ENCODE measurements at regions not wholly inside any gene's neighbourhood (a gene's known extent, or its start where the extent isn't known, plus 50 kb on each side); places are given as distances from the start of the nearest gene placed in this dataset.
A peak's percentile ranks its signal among the peaks of the same experiment; 100 is the strongest.
"Not testable (repeated sequence)": the region's sequence is repeated elsewhere in the genome, so short reads cannot be mapped to it uniquely, and the experiment has no call there.

DNA sequence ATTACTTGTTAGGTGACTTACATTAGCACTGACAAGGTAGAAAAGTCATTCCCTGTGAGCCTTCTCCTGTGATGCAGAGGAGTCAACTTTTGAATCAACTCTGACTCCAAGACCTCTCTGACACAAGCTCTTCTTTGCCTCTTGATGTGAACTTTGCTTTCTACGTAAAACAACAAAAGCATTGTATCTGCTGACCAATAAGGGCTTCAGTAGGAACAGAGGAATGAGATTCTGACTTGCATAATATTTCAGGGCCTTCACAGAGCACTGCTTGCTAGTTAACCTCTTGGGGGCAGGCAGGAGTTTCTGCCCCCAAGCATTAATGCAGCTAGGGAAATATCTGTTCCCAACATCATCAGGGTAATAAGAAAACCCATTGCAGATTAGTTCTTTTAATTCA lies 791.5 kb downstream of the BCL11A start:
- Histone ChIP-seq H3K27me3 (no peaks in the 10 kb centered on the region), H3K36me3 (no peaks in the 10 kb centered on the region), H3K4me1 (no peaks in the 10 kb centered on the region), H3K4me3 (ENCODE audit: low read depth, low read length) (no peak overlapping the region), H3K9me3 (no peaks in the 10 kb centered on the region)
- DNase-seq: no peak
- TF ChIP-seq, protein P1, sequence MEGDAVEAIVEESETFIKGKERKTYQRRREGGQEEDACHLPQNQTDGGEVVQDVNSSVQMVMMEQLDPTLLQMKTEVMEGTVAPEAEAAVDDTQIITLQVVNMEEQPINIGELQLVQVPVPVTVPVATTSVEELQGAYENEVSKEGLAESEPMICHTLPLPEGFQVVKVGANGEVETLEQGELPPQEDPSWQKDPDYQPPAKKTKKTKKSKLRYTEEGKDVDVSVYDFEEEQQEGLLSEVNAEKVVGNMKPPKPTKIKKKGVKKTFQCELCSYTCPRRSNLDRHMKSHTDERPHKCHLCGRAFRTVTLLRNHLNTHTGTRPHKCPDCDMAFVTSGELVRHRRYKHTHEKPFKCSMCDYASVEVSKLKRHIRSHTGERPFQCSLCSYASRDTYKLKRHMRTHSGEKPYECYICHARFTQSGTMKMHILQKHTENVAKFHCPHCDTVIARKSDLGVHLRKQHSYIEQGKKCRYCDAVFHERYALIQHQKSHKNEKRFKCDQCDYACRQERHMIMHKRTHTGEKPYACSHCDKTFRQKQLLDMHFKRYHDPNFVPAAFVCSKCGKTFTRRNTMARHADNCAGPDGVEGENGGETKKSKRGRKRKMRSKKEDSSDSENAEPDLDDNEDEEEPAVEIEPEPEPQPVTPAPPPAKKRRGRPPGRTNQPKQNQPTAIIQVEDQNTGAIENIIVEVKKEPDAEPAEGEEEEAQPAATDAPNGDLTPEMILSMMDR (IDR thresholded peaks at IDR 0.05; ENCODE audit: low read depth, low read length): no peak

DNA sequence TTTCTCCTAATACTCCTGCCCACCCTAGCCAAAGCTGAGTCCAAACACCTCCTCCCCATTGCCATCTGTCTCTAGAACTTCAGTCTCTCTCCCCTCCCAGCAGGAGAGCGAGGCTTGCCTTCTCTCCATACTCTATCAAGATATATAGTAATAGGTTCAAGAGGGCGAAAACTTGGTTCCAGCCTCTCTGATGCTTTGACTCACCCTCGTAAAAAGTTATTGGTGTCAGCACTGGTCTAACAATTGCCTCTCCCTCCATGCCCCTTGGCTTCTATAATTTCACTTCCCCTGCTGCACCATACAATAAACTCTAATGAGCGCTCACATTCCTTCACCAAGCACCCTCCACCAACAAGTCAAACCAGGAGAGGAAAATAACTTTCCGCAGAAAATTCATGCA lies 797.3 kb downstream of the BCL11A start:
- H3K9me3 ChIP-seq: no peaks in the 10 kb centered on the region
- no peaks in the 10 kb centered on the region for H3K4me1 ChIP-seq
- H3K27me3 ChIP-seq: no peaks in the 10 kb centered on the region
- no peak overlapping the region for H3K4me3 ChIP-seq (ENCODE audit: low read depth, low read length)
- TF ChIP-seq, protein P1 (IDR thresholded peaks at IDR 0.05; ENCODE audit: low read depth, low read length): no peak
- no peak for DNase-seq
- H3K36me3 ChIP-seq: no peaks in the 10 kb centered on the region

DNA sequence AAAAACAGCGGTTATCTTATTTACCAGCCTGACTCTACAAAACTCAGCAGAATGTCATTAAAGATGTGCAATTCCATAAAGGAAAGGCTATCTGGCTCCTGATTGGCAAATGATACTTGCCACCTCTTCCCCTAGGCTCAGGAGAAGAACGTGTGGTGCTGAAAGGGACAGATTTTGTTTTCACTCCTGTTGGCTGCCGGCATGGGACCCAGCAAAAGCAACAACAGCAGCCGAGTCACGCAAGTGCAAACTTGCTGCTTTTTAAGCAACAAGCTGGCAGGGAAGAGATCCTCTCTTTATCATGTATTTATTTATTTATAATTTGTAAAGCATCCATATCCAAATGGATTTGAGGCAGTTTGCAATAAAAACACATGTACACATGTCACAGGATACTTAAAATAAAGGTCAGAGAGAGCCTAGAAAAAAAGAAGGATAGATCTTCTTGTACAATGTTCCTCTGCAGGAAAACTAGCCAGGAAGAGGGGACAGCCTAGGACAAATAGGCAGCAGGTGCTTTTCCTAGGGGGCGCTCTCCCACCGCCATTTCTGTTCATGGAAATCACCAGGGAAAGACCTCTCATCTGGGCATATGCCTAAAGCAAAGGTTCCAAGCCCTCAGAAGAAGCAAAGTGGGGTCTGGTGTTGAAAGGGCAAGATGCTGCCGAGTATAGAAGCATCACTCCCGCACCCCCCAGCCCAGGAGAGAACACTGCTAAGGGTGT lies 799.3 kb downstream of the BCL11A start:
- H3K27me3 ChIP-seq: no peaks in the 10 kb centered on the region
- no peaks in the 10 kb centered on the region for H3K4me1 ChIP-seq
- DNase-seq: peak; percentile 9
- no peaks in the 10 kb centered on the region for H3K9me3 ChIP-seq
- TF ChIP-seq, protein P1 (IDR thresholded peaks at IDR 0.05; ENCODE audit: low read depth, low read length): peak; percentile 17; the same call in 1 of the 2 replicates
- no peaks in the 10 kb centered on the region for H3K36me3 ChIP-seq
- H3K4me3 ChIP-seq (ENCODE audit: low read depth, low read length): no peak overlapping the region

DNA sequence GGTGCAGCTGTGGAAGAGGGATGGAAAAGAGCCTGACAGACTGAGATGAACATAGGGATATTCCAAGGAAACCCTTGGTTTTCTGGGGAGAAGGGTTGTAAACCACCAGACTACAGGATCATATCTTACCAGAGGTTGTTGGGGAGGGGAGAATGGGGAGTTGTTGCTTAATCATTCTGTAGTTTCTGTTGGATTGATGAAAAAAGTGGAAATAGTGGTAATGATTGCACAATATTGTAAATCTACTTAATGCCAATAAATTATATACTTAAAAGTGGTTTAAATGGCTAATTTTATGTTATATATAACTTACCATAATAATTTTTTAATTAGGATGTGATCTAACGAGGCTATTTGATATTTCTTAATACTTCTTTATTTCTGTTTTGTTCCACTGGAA lies 800.9 kb downstream of the BCL11A start:
- TF ChIP-seq, protein P1 (IDR thresholded peaks at IDR 0.05; ENCODE audit: low read depth, low read length): no peak
- Histone ChIP-seq H3K9me3 (no peaks in the 10 kb centered on the region), H3K4me3 (ENCODE audit: low read depth, low read length) (no peak overlapping the region), H3K4me1 (no peaks in the 10 kb centered on the region), H3K27me3 (no peaks in the 10 kb centered on the region), H3K36me3 (no peaks in the 10 kb centered on the region)
- DNase-seq: no peak

DNA sequence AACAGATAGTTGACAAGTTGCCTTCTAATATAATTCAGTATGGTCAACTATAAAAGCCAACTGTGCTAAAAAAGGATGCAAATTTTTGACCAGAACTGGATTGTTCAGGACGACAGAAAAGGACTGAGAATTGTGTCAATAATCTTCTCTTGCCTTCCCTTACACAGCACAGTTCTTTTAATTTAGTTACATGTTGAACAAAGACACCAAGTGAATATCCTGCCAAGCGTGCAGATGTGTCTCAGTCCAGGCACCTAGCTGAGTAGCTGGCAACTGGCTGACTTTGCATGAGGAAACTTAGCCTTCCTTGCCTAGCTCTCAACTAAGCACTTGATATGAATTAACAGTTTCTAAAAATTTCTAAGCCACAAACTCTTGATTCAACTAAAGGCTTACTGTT lies 801.4 kb downstream of the BCL11A start:
- no peak for DNase-seq
- H3K4me1 ChIP-seq: no peaks in the 10 kb centered on the region
- TF ChIP-seq, protein P1 (IDR thresholded peaks at IDR 0.05; ENCODE audit: low read depth, low read length): no peak
- H3K27me3 ChIP-seq: no peaks in the 10 kb centered on the region
- H3K4me3 ChIP-seq (ENCODE audit: low read depth, low read length): no peak overlapping the region
- H3K36me3 ChIP-seq: no peaks in the 10 kb centered on the region
- no peaks in the 10 kb centered on the region for H3K9me3 ChIP-seq

DNA sequence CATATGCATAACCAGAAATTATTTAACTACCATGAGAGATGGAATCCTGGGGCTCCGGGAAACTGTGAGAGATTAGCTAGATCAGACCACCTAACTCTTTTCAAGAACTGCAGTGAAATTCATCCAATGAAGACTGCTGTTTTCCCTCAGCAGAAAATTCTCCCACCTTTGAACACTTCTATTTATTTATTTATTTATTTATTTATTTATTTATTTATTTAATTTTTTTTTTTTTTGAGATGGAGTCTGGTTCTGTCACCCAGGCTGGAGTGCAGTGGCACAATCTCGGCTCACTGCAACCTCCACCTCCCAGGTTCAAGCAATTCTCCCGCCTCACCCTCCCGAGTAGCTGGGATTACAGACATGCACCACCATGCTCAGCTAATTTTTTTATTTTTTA lies 802.2 kb downstream of the BCL11A start:
- H3K27me3 ChIP-seq; DNase-seq; H3K4me3 ChIP-seq (ENCODE audit: low read depth, low read length); H3K36me3 ChIP-seq; H3K9me3 ChIP-seq; H3K4me1 ChIP-seq: not testable (repeated sequence)

Data from BE2C (cell line).